Endothelial cell of umbilical vein (primary cell): ENCODE measurements at regions not wholly inside any gene's neighbourhood (a gene's known extent, or its start where the extent isn't known, plus 50 kb on each side); places are given as distances from the start of the nearest gene placed in this dataset.

Source experiments
- BruUV-seq: library from RNA; stranded (reverse); fragments of 400-500 nt; replicated peaks from 2 replicates; lab custom pipeline; 2021; lab: Mats Ljungman, UMichigan
- CTCF ChIA-PET: fragments of 300-600, 350-600 bp; sonication (Branson Sonifier 250); formaldehyde crosslinking; loops from one replicate; lab custom pipeline; 2021; ENCODE audit warnings: antibody characterized with exemption, inconsistent platforms; lab: Charles Lee
- POLR2A ChIA-PET: fragments of 300-600, 350-600 bp; sonication (Branson Sonifier 250); formaldehyde crosslinking; loops from one replicate; lab custom pipeline; 2021; ENCODE audit warnings: antibody characterized with exemption, inconsistent platforms; lab: Charles Lee
- DNase-seq: peaks from one replicate; pipeline ENCODE4 v3.0.0-alpha.2; 2011; ENCODE audit warnings: low read depth, low spot score
- FAIRE-seq: peaks from 2 replicates; lab custom pipeline; 2011; peaks lifted over from hg19 to GRCh38; lab: Jason Lieb, UNC
- H2AFZ ChIP-seq: 2 replicates; pipeline ENCODE4 v1.6.0; 2012; ENCODE audit warnings: low read depth, low read length, control low read depth, inconsistent platforms
- H3K27ac ChIP-seq: 2 replicates; pipeline ENCODE4 v1.5.1; 2011; ENCODE audit warnings: low read depth, mild to moderate bottlenecking, control low read depth, low read length, moderate library complexity; ENCODE audit not compliant: insufficient read depth
- H3K27me3 ChIP-seq, 2 experiments: 2 replicates each; pipeline versions ENCODE4 v1.6.0 to v1.6.1; 2011; ENCODE audit warnings: low read length in 2 of 2, mixed read lengths in 1 of 2; ENCODE audit not compliant: control insufficient read depth in 2 of 2, insufficient read depth in 2 of 2
- H3K36me3 ChIP-seq, 2 experiments: 2 replicates in 1 of 2; 3 replicates in 1 of 2; pipeline ENCODE4 v1.5.1; 2011; ENCODE audit warnings: low read length in 2 of 2, mild to moderate bottlenecking in 1 of 2, moderate library complexity in 1 of 2; ENCODE audit not compliant: control insufficient read depth in 2 of 2, insufficient read depth in 2 of 2; ENCODE audit errors: extremely low read depth in 1 of 2
- H3K4me1 ChIP-seq: 3 replicates; pipeline ENCODE4 v1.5.1; 2011; ENCODE audit warnings: mild to moderate bottlenecking, low read length; ENCODE audit not compliant: control insufficient read depth, insufficient read depth; ENCODE audit errors: extremely low read depth
- H3K4me2 ChIP-seq: 2 replicates; pipeline ENCODE4 v1.6.1; 2011; ENCODE audit warnings: low read length, control low read depth, mixed read lengths; ENCODE audit not compliant: insufficient read depth
- H3K4me3 ChIP-seq, 3 experiments: fragments of 200-600 bp in 1 of 3; sonication (generic), shearing (Covaris generic) in 1 of 3; replicated peaks in 1 of 3; 2 replicates each; pipeline ENCODE4 v1.5.1; 2011 to 2016; ENCODE audit warnings: control low read depth in 3 of 3, low read length in 3 of 3, mild to moderate bottlenecking in 2 of 3, inconsistent platforms in 1 of 3, low read depth in 1 of 3, moderate library complexity in 1 of 3; ENCODE audit not compliant: insufficient read depth in 1 of 3
- H3K79me2 ChIP-seq: 2 replicates; pipeline ENCODE4 v1.6.0; 2012; ENCODE audit warnings: low read length, inconsistent platforms; ENCODE audit not compliant: control insufficient read depth, insufficient read depth
- H3K9ac ChIP-seq: replicated peaks from 2 replicates; pipeline ENCODE3; 2011; ENCODE audit warnings: low read length, control low read depth; ENCODE audit not compliant: insufficient read depth; ENCODE audit errors: extremely low read depth
- H3K9me1 ChIP-seq: replicated peaks from 3 replicates; pipeline ENCODE4 v1.6.0; 2011; ENCODE audit warnings: mild to moderate bottlenecking, low read length; ENCODE audit not compliant: control insufficient read depth, insufficient read depth; ENCODE audit errors: extremely low read depth
- H3K9me3 ChIP-seq: replicated peaks from 2 replicates; pipeline ENCODE4 v1.5.1; 2012; ENCODE audit warnings: low read length, inconsistent platforms; ENCODE audit not compliant: control insufficient read depth, insufficient read depth
- H4K20me1 ChIP-seq: replicated peaks from 2 replicates; pipeline ENCODE3; 2011; ENCODE audit warnings: mild to moderate bottlenecking, low read length; ENCODE audit not compliant: control insufficient read depth, insufficient read depth; ENCODE audit errors: extremely low read depth
- EZH2 ChIP-seq: IDR thresholded peaks from 2 replicates; pipeline ENCODE4 v1.6.1; 2012; ENCODE audit warnings: borderline replicate concordance, low read depth, mild to moderate bottlenecking, moderate library complexity, low read length, inconsistent platforms; ENCODE audit not compliant: severe bottlenecking
- FOS ChIP-seq: IDR thresholded peaks from 2 replicates; pipeline ENCODE4 v1.6.1; 2011; ENCODE audit warnings: mild to moderate bottlenecking, low read length, moderate library complexity, borderline replicate concordance; ENCODE audit not compliant: insufficient read depth
- GATA2 ChIP-seq: IDR thresholded peaks from 2 replicates; pipeline ENCODE4 v1.7.0; 2011; ENCODE audit warnings: low read depth, mild to moderate bottlenecking, moderate library complexity, mixed read lengths, low read length; ENCODE audit not compliant: insufficient read length, insufficient read depth
- JUN ChIP-seq: IDR thresholded peaks from 2 replicates; pipeline ENCODE4 v1.6.1; 2011; ENCODE audit warnings: borderline replicate concordance, low read depth; ENCODE audit not compliant: insufficient read length, insufficient read depth
- MYC ChIP-seq: IDR thresholded peaks from one replicate; pipeline ENCODE4 v1.6.1; 2011; ENCODE audit warnings: mild to moderate bottlenecking, low read depth, low read length
- POLR2A ChIP-seq: IDR thresholded peaks from 2 replicates; pipeline ENCODE4 v1.6.1; 2012; ENCODE audit warnings: low read depth, mild to moderate bottlenecking, control low read depth, low read length
- POLR2AphosphoS5 ChIP-seq: IDR thresholded peaks from 2 replicates; pipeline ENCODE4 v1.6.1; 2012; ENCODE audit warnings: low read depth, mild to moderate bottlenecking, control low read depth, low read length, moderate library complexity; ENCODE audit not compliant: insufficient read depth
- dilution Hi-C: fragments of 300-500 bp; cut with MboI; formaldehyde crosslinking; loops from one replicate; pipeline ENCODE4 v1.15.0; 2019; ENCODE audit warnings: low sequenced_read_pairs; ENCODE audit not compliant: extremely low pct_ligation_motif_present
- intact Hi-C: fragments of 100-400 bp; cut with micrococcal nuclease; formaldehyde crosslinking; loops from one replicate; pipeline ENCODE4 v1.10.0; 2022
- TF ChIP-seq, protein P1 (sequence below), 2 donors: IDR thresholded peaks; 1 replicate in 1 of 2; 2 replicates in 1 of 2; pipeline ENCODE4 v1.5.1; 2011; ENCODE audit warnings: low read length in 2 of 2, mild to moderate bottlenecking in 2 of 2, moderate library complexity in 2 of 2, control low read depth in 1 of 2, inconsistent platforms in 1 of 2, low read depth in 1 of 2; ENCODE audit not compliant: insufficient read depth in 1 of 2; ENCODE audit errors: extremely low read depth in 1 of 2
- TF ChIP-seq, protein P2 (sequence below): IDR thresholded peaks from 2 replicates; pipeline ENCODE4 v1.6.1; 2011; ENCODE audit not compliant: insufficient read depth, insufficient read length

DNA sequence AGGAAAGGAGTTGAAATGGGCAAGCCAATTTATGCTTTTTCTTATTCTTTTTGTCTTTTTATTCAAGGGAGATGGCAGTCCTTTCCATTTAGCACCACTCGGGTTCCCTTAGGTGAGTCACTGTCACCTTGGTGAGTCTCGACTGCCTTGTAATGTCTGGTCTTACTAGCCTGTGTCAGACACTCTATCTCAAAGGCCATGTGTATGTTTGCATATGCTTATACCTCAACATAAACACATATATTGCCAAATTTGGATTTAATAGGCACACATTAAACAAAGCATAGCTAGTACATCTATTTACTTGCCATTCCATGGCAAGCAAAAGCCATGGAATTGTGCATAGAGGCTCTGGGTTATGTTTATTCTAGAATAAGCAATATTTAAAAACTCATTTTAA, 624.9 kb upstream of the FOXG1 start:
- ChIA-PET CTCF (interaction anchor here (1.4 kb wide), 1 partner anchor 12 kb away, joined by 3 read pairs; no protein-coding TSS in a partner anchor), POLR2A (no interaction called here)
- H4K20me1 ChIP-seq: no peaks in the 10 kb centered on the region
- H3K9ac ChIP-seq: no peak overlapping the region
- H3K79me2 ChIP-seq: no peaks in the 10 kb centered on the region
- no peaks in the 10 kb centered on the region for H3K27me3 ChIP-seq
- no peak overlapping the region for H3K4me3 ChIP-seq
- no peak for FAIRE-seq
- H3K4me1 ChIP-seq: no peaks in the 10 kb centered on the region
- dilution Hi-C loops (no loop called here), intact Hi-C loops (loop anchor here (5.0 kb wide), 1 partner anchor 471 kb away; no protein-coding TSS in a partner anchor)
- H3K4me2 ChIP-seq: no peak overlapping the region
- no peak overlapping the region for H3K27ac ChIP-seq
- H2AFZ ChIP-seq: no peak overlapping the region
- no TSS peak for BruUV-seq
- no peaks in the 10 kb centered on the region for H3K9me1 ChIP-seq
- no peaks in the 10 kb centered on the region for H3K36me3 ChIP-seq
- DNase-seq: no peak
- TF ChIP-seq FOS (no peak), POLR2AphosphoS5 (no peak)
- TF ChIP-seq, protein P1, sequence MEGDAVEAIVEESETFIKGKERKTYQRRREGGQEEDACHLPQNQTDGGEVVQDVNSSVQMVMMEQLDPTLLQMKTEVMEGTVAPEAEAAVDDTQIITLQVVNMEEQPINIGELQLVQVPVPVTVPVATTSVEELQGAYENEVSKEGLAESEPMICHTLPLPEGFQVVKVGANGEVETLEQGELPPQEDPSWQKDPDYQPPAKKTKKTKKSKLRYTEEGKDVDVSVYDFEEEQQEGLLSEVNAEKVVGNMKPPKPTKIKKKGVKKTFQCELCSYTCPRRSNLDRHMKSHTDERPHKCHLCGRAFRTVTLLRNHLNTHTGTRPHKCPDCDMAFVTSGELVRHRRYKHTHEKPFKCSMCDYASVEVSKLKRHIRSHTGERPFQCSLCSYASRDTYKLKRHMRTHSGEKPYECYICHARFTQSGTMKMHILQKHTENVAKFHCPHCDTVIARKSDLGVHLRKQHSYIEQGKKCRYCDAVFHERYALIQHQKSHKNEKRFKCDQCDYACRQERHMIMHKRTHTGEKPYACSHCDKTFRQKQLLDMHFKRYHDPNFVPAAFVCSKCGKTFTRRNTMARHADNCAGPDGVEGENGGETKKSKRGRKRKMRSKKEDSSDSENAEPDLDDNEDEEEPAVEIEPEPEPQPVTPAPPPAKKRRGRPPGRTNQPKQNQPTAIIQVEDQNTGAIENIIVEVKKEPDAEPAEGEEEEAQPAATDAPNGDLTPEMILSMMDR (IDR thresholded peaks at IDR 0.05; ENCODE audit: extremely low read depth in 1 of 2, insufficient read depth in 1 of 2, low read depth in 1 of 2, low read length in 2 of 2): no peak
- no peaks in the 10 kb centered on the region for H3K9me3 ChIP-seq

DNA sequence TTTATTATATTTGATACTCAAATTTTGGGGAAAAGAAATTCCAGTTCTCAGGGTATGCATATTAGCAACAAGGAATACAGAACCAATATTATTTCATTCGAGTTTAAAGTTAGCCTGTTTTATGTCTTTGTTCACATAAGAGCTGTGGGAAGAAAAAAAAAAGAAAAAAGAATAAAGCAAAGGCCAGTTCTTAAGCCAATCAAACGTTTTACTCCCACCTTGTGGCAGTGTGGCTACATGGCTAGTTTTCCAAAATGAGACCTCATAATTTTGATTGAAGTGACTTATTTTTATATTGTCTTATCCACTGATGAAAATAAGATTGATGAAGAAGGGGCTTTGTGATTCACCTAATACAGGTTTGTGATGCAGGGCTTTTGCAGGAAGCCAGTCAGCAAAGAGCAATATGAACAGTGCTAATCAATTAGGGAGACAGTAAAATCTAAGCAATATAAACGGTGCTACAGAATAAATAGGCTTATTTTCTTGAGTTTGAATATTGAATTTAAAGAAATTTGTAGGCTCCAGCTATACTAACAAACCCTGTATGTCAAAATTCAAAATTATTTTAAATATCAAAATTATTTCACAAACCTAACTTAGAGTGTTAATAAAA, 624.1 kb upstream of the FOXG1 start:
- Histone ChIP-seq H3K27ac (no peak overlapping the region), H3K4me1 (no peaks in the 10 kb centered on the region), H3K4me3 (no peak overlapping the region), H2AFZ (no peak overlapping the region), H3K36me3 (no peaks in the 10 kb centered on the region), H3K4me2 (no peak overlapping the region), H3K79me2 (no peaks in the 10 kb centered on the region), H3K27me3 (no peaks in the 10 kb centered on the region), H4K20me1 (no peaks in the 10 kb centered on the region), H3K9ac (no peak overlapping the region), H3K9me1 (no peaks in the 10 kb centered on the region), H3K9me3 (no peaks in the 10 kb centered on the region)
- dilution Hi-C loops (no loop called here), intact Hi-C loops (loop anchor here (5.0 kb wide), 1 partner anchor 470 kb away; no protein-coding TSS in a partner anchor)
- no TSS peak for BruUV-seq
- TF ChIP-seq, protein P2, sequence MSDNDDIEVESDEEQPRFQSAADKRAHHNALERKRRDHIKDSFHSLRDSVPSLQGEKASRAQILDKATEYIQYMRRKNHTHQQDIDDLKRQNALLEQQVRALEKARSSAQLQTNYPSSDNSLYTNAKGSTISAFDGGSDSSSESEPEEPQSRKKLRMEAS: no peak
- no peak for TF ChIP-seq POLR2AphosphoS5
- no peak for TF ChIP-seq EZH2
- TF ChIP-seq POLR2A: no peak
- TF ChIP-seq GATA2: no peak
- no peak for TF ChIP-seq MYC
- TF ChIP-seq FOS: no peak
- TF ChIP-seq, protein P1 (IDR thresholded peaks at IDR 0.05; ENCODE audit: extremely low read depth in 1 of 2, insufficient read depth in 1 of 2, low read depth in 1 of 2, low read length in 2 of 2): no peak
- no peak for TF ChIP-seq JUN
- FAIRE-seq (no peak), DNase-seq (no peak)
- ChIA-PET CTCF (no interaction called here), POLR2A (no interaction called here)
